ENCODE measurements at regions not wholly inside any gene's neighbourhood (a gene's known extent, or its start where the extent isn't known, plus 50 kb on each side); places are given as distances from the start of the nearest gene placed in this dataset.
"Not testable (repeated sequence)": the region's sequence is repeated elsewhere in the genome, so short reads cannot be mapped to it uniquely, and the experiment has no call there.

GRCh38 chr2:31660812-31661335 is 80.1 kb upstream of the SRD5A2 start:
- H3K4me3 ChIP-seq (ENCODE audit: low read depth, low read length), result no peak overlapping the region
- TF ChIP-seq CTCF (IDR thresholded peaks at IDR 0.05; ENCODE audit: low read depth, low read length, missing control alignments), result no peak
- DNase-seq (ENCODE audit: low read depth), result no peak

GRCh38 chr2:31660165-31660564 is 79.4 kb upstream of the SRD5A2 start:
- DNase-seq (ENCODE audit: low read depth), result no peak
- TF ChIP-seq CTCF (IDR thresholded peaks at IDR 0.05; ENCODE audit: low read depth, low read length, missing control alignments), result no peak
- no peak overlapping the region for H3K4me3 ChIP-seq (ENCODE audit: low read depth, low read length)

- no peak for TF ChIP-seq CTCF (IDR thresholded peaks at IDR 0.05; ENCODE audit: low read depth, low read length, missing control alignments)
- no peak overlapping the region for H3K4me3 ChIP-seq (ENCODE audit: low read depth, low read length)
- no peak for DNase-seq (ENCODE audit: low read depth)
Measured at GRCh38 chr2:31654241-31654640, 73.5 kb upstream of the SRD5A2 start.

GRCh38 chr2:31651736-31652135 is 71.0 kb upstream of the SRD5A2 start:
- DNase-seq (ENCODE audit: low read depth), result no peak
- no peak overlapping the region for H3K4me3 ChIP-seq (ENCODE audit: low read depth, low read length)
- TF ChIP-seq CTCF (IDR thresholded peaks at IDR 0.05; ENCODE audit: low read depth, low read length, missing control alignments), result no peak

- TF ChIP-seq CTCF (IDR thresholded peaks at IDR 0.05; ENCODE audit: low read depth, low read length, missing control alignments), result no peak
- no peak for DNase-seq (ENCODE audit: low read depth)
- H3K4me3 ChIP-seq (ENCODE audit: low read depth, low read length), result no peak overlapping the region
Measured at GRCh38 chr2:31651267-31651666, 70.5 kb upstream of the SRD5A2 start.

- TF ChIP-seq CTCF (IDR thresholded peaks at IDR 0.05; ENCODE audit: low read depth, low read length, missing control alignments), result no peak
- H3K4me3 ChIP-seq (ENCODE audit: low read depth, low read length), result no peak overlapping the region
- DNase-seq (ENCODE audit: low read depth), result no peak
Measured at GRCh38 chr2:31644551-31644950, 63.8 kb upstream of the SRD5A2 start.

GRCh38 chr2:31642707-31643106 is 62.0 kb upstream of the SRD5A2 start:
- DNase-seq (ENCODE audit: low read depth), result no peak
- H3K4me3 ChIP-seq (ENCODE audit: low read depth, low read length), result no peak overlapping the region
- TF ChIP-seq CTCF (IDR thresholded peaks at IDR 0.05; ENCODE audit: low read depth, low read length, missing control alignments), result no peak

- DNase-seq (ENCODE audit: low read depth), result not testable (repeated sequence)
Measured at GRCh38 chr2:31632201-31632600, 51.5 kb upstream of the SRD5A2 start.

More at GRCh38 chr2:31632201-31632600, 51.5 kb upstream of the SRD5A2 start:
- not testable (repeated sequence) for H3K4me3 ChIP-seq (ENCODE audit: low read depth, low read length)
